ENCODE measurements at regions not wholly inside any gene's neighbourhood (a gene's known extent, or its start where the extent isn't known, plus 50 kb on each side); places are given as distances from the start of the nearest gene placed in this dataset.

- no peak for TF ChIP-seq ZNF462 (CRISPR knock-in tag; IDR thresholded peaks at IDR 0.05)
- TF ChIP-seq EZH2 (IDR thresholded peaks at IDR 0.05; ENCODE audit: low read depth, unreplicated experiment) = no peak
- TF ChIP-seq ETS1 (IDR thresholded peaks at IDR 0.05) = no peak
- TF ChIP-seq CTCF (conservative IDR thresholded peaks at IDR 0.05; ENCODE audit: low read depth in 2 of 2) = no peak
- no peak for TF ChIP-seq ZNF114 (CRISPR knock-in tag; IDR thresholded peaks at IDR 0.05)
- TF ChIP-seq JUNB (IDR thresholded peaks at IDR 0.05; ENCODE audit: unreplicated experiment) = no peak
- no peak for TF ChIP-seq POLR2AphosphoS5 (IDR thresholded peaks at IDR 0.05; ENCODE audit: low read depth)
- TF ChIP-seq NANOG (IDR thresholded peaks at IDR 0.05; ENCODE audit: borderline replicate concordance) = no peak
- TF ChIP-seq ZNF331 (CRISPR knock-in tag; IDR thresholded peaks at IDR 0.05; ENCODE audit: low read depth) = no peak
Observed at GRCh38 chr9:126205845-126206498, 120.7 kb upstream of the MVB12B start (continued).

Data from GM23338 (cell line).